ENCODE measurements at regions not wholly inside any gene's neighbourhood (a gene's known extent, or its start where the extent isn't known, plus 50 kb on each side); places are given as distances from the start of the nearest gene placed in this dataset.

DNA sequence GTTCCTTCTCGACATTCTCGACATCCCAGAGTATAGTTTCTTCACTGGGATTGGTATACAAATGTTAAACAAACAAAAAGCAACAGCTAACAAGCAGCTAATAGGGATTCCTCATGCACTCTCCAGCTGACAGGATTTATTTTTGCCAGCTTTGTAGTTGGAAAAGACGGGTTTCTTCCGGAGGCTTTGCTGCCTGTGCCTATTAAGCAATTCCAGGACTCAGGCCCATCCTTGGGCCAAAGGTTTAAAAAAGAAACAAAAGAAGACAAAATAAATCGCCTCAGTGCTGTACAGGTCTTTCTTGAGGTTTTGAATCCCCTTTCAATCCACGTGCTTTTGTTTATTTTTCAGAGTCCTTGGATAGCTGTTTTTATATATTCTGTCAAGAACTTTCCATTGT is 1414.5 kb upstream of the PCDH9 start:
- ChIA-PET POLR2A (no interaction called here), CTCF (no interaction called here)
- TF ChIP-seq, protein P1, sequence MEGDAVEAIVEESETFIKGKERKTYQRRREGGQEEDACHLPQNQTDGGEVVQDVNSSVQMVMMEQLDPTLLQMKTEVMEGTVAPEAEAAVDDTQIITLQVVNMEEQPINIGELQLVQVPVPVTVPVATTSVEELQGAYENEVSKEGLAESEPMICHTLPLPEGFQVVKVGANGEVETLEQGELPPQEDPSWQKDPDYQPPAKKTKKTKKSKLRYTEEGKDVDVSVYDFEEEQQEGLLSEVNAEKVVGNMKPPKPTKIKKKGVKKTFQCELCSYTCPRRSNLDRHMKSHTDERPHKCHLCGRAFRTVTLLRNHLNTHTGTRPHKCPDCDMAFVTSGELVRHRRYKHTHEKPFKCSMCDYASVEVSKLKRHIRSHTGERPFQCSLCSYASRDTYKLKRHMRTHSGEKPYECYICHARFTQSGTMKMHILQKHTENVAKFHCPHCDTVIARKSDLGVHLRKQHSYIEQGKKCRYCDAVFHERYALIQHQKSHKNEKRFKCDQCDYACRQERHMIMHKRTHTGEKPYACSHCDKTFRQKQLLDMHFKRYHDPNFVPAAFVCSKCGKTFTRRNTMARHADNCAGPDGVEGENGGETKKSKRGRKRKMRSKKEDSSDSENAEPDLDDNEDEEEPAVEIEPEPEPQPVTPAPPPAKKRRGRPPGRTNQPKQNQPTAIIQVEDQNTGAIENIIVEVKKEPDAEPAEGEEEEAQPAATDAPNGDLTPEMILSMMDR (IDR thresholded peaks at IDR 0.05; ENCODE audit: control extremely low read depth, extremely low read depth, low read depth, missing control alignments), result no peak
- DNase-seq (ENCODE audit: extremely low spot score), result no peak

DNA sequence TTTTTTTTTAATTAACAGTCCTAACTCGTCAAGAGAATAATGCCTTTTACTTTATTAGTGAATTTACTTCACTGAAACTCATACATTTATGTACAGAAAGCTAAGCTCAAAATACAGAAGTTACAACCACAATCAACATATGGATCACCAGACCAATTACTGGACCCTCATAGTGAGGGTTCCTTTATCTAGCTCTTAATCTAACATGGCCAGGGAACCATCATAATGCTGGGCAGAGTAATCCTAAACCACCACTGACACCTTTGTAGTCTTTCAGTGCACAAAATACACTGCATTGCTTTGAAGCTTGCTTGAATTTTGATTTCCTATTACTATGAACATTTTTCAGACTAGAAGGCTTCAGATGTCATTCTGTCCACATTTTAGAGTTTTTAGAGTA is 1406.6 kb upstream of the PCDH9 start:
- CTCF ChIA-PET, result interaction anchor here (1.2 kb wide), 1 partner anchor 14 kb away, joined by 5 read pairs; no protein-coding TSS in a partner anchor
- TF ChIP-seq, protein P1 (IDR thresholded peaks at IDR 0.05; ENCODE audit: control extremely low read depth, extremely low read depth, low read depth, missing control alignments), result no peak
- POLR2A ChIA-PET, result no interaction called here
- DNase-seq (ENCODE audit: extremely low spot score), result no peak

DNA sequence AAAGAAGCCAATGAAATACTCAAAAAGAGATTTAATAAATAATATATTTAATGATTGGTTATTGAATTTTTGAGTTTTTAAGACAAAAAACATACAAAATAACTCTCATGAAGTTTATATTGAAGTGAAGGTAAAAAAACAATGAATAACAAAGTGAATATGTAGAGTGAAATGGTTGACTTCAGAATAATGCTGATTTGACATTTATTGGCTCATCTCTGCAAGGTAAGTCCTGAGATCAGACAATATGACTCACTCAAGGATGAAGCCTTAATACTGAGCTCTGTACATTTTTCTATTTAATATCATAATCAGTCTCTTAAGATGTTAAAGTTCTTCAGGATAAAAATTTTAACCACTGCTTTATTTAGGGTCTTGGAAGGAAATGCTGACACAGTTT is 1398.9 kb upstream of the PCDH9 start:
- CTCF ChIA-PET, result no interaction called here
- POLR2A ChIA-PET, result no interaction called here
- TF ChIP-seq, protein P1 (IDR thresholded peaks at IDR 0.05; ENCODE audit: control extremely low read depth, extremely low read depth, low read depth, missing control alignments), result no peak
- no peak for DNase-seq (ENCODE audit: extremely low spot score)

DNA sequence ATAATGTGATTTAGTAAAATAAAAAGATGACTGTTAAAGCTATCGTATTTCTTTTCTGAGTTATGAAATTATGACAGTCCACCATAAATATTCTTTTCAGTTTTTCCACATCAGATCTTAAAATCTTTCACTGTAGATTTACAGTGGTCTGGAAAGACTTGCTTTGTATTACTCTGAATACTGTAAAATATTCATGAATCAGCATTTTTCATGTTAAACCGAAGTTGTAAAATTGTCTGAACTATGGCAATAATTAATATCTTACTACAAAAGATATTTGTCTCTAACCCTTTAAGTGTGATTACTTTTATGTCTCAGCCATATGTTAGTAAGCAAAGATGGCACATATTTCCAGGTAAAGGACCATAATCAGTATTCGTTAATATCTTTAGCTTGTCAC is 1397.2 kb upstream of the PCDH9 start:
- DNase-seq (ENCODE audit: extremely low spot score), result no peak
- POLR2A ChIA-PET, result no interaction called here
- TF ChIP-seq, protein P1 (IDR thresholded peaks at IDR 0.05; ENCODE audit: control extremely low read depth, extremely low read depth, low read depth, missing control alignments), result no peak

DNA sequence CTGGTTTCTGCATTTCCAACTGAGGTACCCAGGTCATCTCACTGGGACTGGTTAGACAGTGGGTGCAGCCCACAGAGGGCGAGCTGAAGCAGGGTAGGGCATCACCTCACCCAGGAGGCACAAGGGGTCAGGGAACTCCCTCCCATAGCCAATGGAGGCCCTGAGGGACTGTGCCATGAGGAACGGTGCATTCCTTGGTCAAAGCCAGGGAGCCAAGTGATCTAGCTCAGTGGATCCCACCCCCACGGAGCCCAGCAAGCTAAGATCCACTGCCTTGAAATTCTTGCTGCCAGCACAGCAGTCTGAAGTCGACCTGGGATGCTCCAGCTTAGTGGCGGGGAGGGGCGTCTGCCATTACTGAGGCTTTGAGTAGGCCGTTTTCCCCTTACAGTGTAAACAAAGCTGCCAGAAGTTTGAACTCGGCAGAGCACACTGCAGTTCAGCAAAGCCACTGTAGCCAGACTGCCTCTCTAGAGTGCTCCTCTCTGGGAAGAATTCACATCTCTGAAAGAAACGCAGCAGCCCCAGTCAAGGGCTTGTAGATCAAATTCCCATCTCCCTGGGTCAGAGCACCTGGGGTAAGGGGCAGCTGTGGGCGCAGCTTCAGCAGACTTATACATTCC is 1386.6 kb upstream of the PCDH9 start:
- no peak for DNase-seq (ENCODE audit: extremely low spot score)
- ChIA-PET CTCF (no interaction called here), POLR2A (no interaction called here)
- TF ChIP-seq, protein P1 (IDR thresholded peaks at IDR 0.05; ENCODE audit: control extremely low read depth, extremely low read depth, low read depth, missing control alignments), result no peak

More for the DNA sequence above, 1397.2 kb upstream of the PCDH9 start:
- CTCF ChIA-PET, result no interaction called here

DNA sequence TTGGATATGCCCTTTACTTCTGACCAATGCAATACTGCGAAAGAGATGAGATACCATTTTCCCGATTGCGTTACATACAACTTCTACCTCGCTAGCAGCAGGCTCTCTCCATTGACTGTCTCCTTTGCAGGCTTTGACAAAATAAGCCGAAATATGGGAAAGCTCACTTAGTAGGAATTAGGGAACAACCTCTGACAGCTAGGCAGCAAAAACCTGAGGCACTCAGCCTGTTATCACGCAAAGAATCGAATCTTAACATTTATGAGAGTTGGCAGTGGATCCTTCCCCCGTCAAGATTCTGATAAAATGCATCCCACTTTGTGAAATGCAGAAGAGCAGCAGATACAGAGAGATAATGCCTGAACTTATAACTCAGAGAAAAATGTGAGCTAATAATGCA is 1379.5 kb upstream of the PCDH9 start:
- POLR2A ChIA-PET, result no interaction called here
- TF ChIP-seq, protein P1 (IDR thresholded peaks at IDR 0.05; ENCODE audit: control extremely low read depth, extremely low read depth, low read depth, missing control alignments), result no peak
- DNase-seq (ENCODE audit: extremely low spot score), result no peak
- CTCF ChIA-PET, result no interaction called here

Measured in GM10248 (cell line).